GM12878 (cell line): ENCODE measurements at regions not wholly inside any gene's neighbourhood (a gene's known extent, or its start where the extent isn't known, plus 50 kb on each side); places are given as distances from the start of the nearest gene placed in this dataset.

ENCODE experiments used
- ATAC-seq: fragments of 200-7000 bp; cut with Tn5 transposase; 3 replicates; pipeline ENCODE4 v1.9.1; 2020; ENCODE audit warnings: mild to moderate bottlenecking, moderate library complexity
- BruUV-seq: library from RNA; stranded (reverse); fragments of 400-500 nt; replicated peaks from 2 replicates; lab custom pipeline; 2021; lab: Mats Ljungman, UMichigan
- CTCF ChIA-PET: fragments of 300-600 bp; sonication (Branson Sonifier 250); formaldehyde crosslinking; extraction: SDS; loops from one replicate; lab custom pipeline; 2021; ENCODE audit warnings: inconsistent platforms; lab: Yijun Ruan, JAX
- POLR2A ChIA-PET: fragments of 350-600 bp; formaldehyde crosslinking; extraction: SDS; loops from one replicate; lab custom pipeline; 2021; ENCODE audit warnings: inconsistent platforms; lab: Charles Lee
- RAD21 ChIA-PET: fragments of 300-600 bp; sonication (Branson Sonifier 250); formaldehyde crosslinking; loops from one replicate; lab custom pipeline; 2023; ENCODE audit warnings: antibody characterized with exemption; ENCODE audit not compliant: unreplicated experiment; lab: Charles Lee
- SMC1A ChIA-PET: fragments of 300-600 bp; sonication (Branson Sonifier 250); formaldehyde crosslinking; loops from one replicate; lab custom pipeline; 2023; ENCODE audit not compliant: unreplicated experiment, uncharacterized antibody; lab: Charles Lee
- DNase-seq: peaks from one replicate; pipeline ENCODE4 v3.0.0-alpha.2; 2011; ENCODE audit warnings: low read depth, low spot score
- FAIRE-seq: peaks from 3 replicates; lab custom pipeline; 2011; peaks lifted over from hg19 to GRCh38; lab: Jason Lieb, UNC
- H2AFZ ChIP-seq: 2 replicates; pipeline ENCODE4 v1.6.0; 2011; ENCODE audit warnings: low read depth, low read length, control low read depth; ENCODE audit not compliant: control insufficient read depth
- H3K27ac ChIP-seq: 2 replicates; pipeline ENCODE4 v1.5.1; 2011; ENCODE audit warnings: control low read depth; ENCODE audit not compliant: control insufficient read depth, insufficient read depth
- H3K27me3 ChIP-seq, 2 experiments: replicated peaks in 1 of 2; 2 replicates each; pipeline versions ENCODE4 v1.6.0 to v1.6.1; 2011; ENCODE audit warnings: low read length in 1 of 2; ENCODE audit not compliant: control insufficient read depth in 2 of 2, insufficient read depth in 2 of 2
- H3K36me3 ChIP-seq, 2 experiments: 2 replicates each; pipeline ENCODE4 v1.5.1; 2011; ENCODE audit warnings: low read length in 1 of 2; ENCODE audit not compliant: control insufficient read depth in 2 of 2, insufficient read depth in 2 of 2
- H3K4me1 ChIP-seq: 2 replicates; pipeline ENCODE4 v1.6.1; 2011; ENCODE audit warnings: mild to moderate bottlenecking, low read length, moderate library complexity, mixed read lengths; ENCODE audit not compliant: control insufficient read depth, insufficient read depth
- H3K4me2 ChIP-seq: 2 replicates; pipeline ENCODE4 v1.6.0; 2011; ENCODE audit warnings: control low read depth; ENCODE audit not compliant: control insufficient read depth, insufficient read depth
- H3K4me3 ChIP-seq: fragments of 200-600 bp; sonication (generic); 2 replicates; pipeline ENCODE4 v1.5.1; 2016
- H3K79me2 ChIP-seq: 2 replicates; pipeline ENCODE4 v1.6.0; 2011; ENCODE audit warnings: low read length; ENCODE audit not compliant: control insufficient read depth, insufficient read depth
- H3K9ac ChIP-seq: 2 replicates; pipeline ENCODE4 v1.8.0; 2011; ENCODE audit warnings: low read length, control low read depth, mixed read lengths; ENCODE audit not compliant: control insufficient read depth, insufficient read depth
- H3K9me3 ChIP-seq: replicated peaks from 3 replicates; pipeline ENCODE4 v1.5.1; 2011; ENCODE audit warnings: mild to moderate bottlenecking, low read length; ENCODE audit not compliant: control insufficient read depth, insufficient read depth
- H4K20me1 ChIP-seq: 2 replicates; pipeline ENCODE4 v1.6.0; 2011; ENCODE audit not compliant: control insufficient read depth, insufficient read depth
- BCL3 ChIP-seq: IDR thresholded peaks from 2 replicates; pipeline ENCODE4 v1.6.1; 2011; ENCODE audit warnings: borderline replicate concordance, low read depth, mild to moderate bottlenecking, moderate library complexity, low read length; ENCODE audit not compliant: insufficient read depth, poor library complexity, severe bottlenecking
- BMI1 ChIP-seq: fragments of 450-650 bp; IDR thresholded peaks from 2 replicates; pipeline ENCODE4 v1.6.1; 2016; ENCODE audit warnings: mild to moderate bottlenecking, moderate library complexity, borderline replicate concordance
- CBX3 ChIP-seq: fragments of 200-600 bp; sonication (generic); IDR thresholded peaks from 2 replicates; pipeline ENCODE4 v1.6.1; 2016; ENCODE audit warnings: low read depth, borderline replicate concordance
- EGR1 ChIP-seq, 2 experiments: IDR thresholded peaks; 1 replicate in 1 of 2; 2 replicates in 1 of 2; pipeline ENCODE4 v1.6.1; 2011 to 2012; ENCODE audit warnings: low read depth in 2 of 2, low read length in 2 of 2, borderline replicate concordance in 1 of 2, mild to moderate bottlenecking in 1 of 2, moderate library complexity in 1 of 2
- FOXM1 ChIP-seq: IDR thresholded peaks from 2 replicates; pipeline ENCODE4 v1.6.1; 2012; ENCODE audit warnings: low read depth, mild to moderate bottlenecking, inconsistent platforms, low read length, moderate library complexity
- HDAC2 ChIP-seq: fragments of 200-600 bp; sonication (generic); IDR thresholded peaks from 2 replicates; pipeline ENCODE4 v1.6.1; 2017
- MEF2A ChIP-seq: IDR thresholded peaks from 2 replicates; pipeline ENCODE4 v1.6.1; 2011; ENCODE audit warnings: low read depth, mild to moderate bottlenecking, low read length, moderate library complexity; ENCODE audit not compliant: insufficient read depth
- MYC ChIP-seq: IDR thresholded peaks from 2 replicates; pipeline ENCODE4 v1.6.1; 2011; ENCODE audit warnings: mild to moderate bottlenecking, low read length, moderate library complexity, inconsistent platforms; ENCODE audit not compliant: insufficient read depth, insufficient replicate concordance, insufficient read length, severe bottlenecking
- NR2F1 ChIP-seq: fragments of 450-650 bp; conservative IDR thresholded peaks from 2 replicates; pipeline ENCODE4 v1.6.1; 2017; ENCODE audit warnings: mild to moderate bottlenecking
- PML ChIP-seq: IDR thresholded peaks from 2 replicates; pipeline ENCODE4 v1.6.1; 2012; ENCODE audit warnings: low read length, inconsistent platforms
- RB1 ChIP-seq: fragments of 450-650 bp; formaldehyde crosslinking; IDR thresholded peaks from 2 replicates; pipeline ENCODE4 v1.6.1; 2017; ENCODE audit warnings: mild to moderate bottlenecking, borderline replicate concordance
- RELA ChIP-seq: fragments of 450-650 bp; IDR thresholded peaks from 2 replicates; pipeline ENCODE4 v1.8.0; 2014; ENCODE audit warnings: borderline replicate concordance; ENCODE audit not compliant: partially characterized antibody
- SUZ12 ChIP-seq: fragments of 200-600 bp; sonication (generic); IDR thresholded peaks from one replicate; pipeline ENCODE4 v1.6.1; 2018; ENCODE audit warnings: antibody characterized with exemption, mild to moderate bottlenecking; ENCODE audit not compliant: unreplicated experiment
- TARDBP ChIP-seq: IDR thresholded peaks from 2 replicates; pipeline ENCODE4 v1.6.1; 2016; ENCODE audit warnings: borderline replicate concordance
- TCF3 ChIP-seq: IDR thresholded peaks from 2 replicates; pipeline ENCODE4 v1.6.1; 2012; ENCODE audit warnings: low read depth, mild to moderate bottlenecking, low read length, borderline replicate concordance; ENCODE audit not compliant: insufficient read depth
- ZBTB11 ChIP-seq: fragments of 450-650 bp; formaldehyde crosslinking; IDR thresholded peaks from 2 replicates; pipeline ENCODE4 v1.5.0; 2022; ENCODE audit warnings: mild to moderate bottlenecking, missing genetic modification characterization
- ZNF622 ChIP-seq: fragments of 450-650 bp; IDR thresholded peaks from 2 replicates; pipeline ENCODE4 v1.6.1; 2017; ENCODE audit warnings: mild to moderate bottlenecking, inconsistent platforms
- ZZZ3 ChIP-seq: IDR thresholded peaks from 2 replicates; pipeline ENCODE4 v1.6.1; 2011; ENCODE audit warnings: low read depth; ENCODE audit not compliant: control insufficient read depth, insufficient read length
- WGBS: methylation state at CpG from one replicate; pipeline ENCODE4 v1.1.6; 2016; ENCODE audit warnings: low lambda C conversion rate; ENCODE audit not compliant: insufficient replicate concordance, insufficient coverage; ENCODE audit errors: missing lambda C conversion rate; 5-methylcytosine and 5-hydroxymethylcytosine counted together
- in situ Hi-C: fragments of 300-500 bp; cut with MboI; formaldehyde crosslinking; loops from 9 replicates; pipeline ENCODE4 v1.14.3; 2018; ENCODE audit warnings: mixed read lengths
- intact Hi-C: fragments of 100-400 bp; cut with micrococcal nuclease; formaldehyde crosslinking; loops from one replicate; pipeline ENCODE4 v1.14.2; 2022; ENCODE audit not compliant: unreplicated experiment
- TF ChIP-seq, protein P1 (sequence below): IDR thresholded peaks from 2 replicates; pipeline ENCODE4 v1.6.1; 2011; ENCODE audit warnings: borderline replicate concordance, low read depth, mild to moderate bottlenecking, moderate library complexity, mixed read lengths, low read length; ENCODE audit not compliant: insufficient read depth; ENCODE audit errors: extremely low read length

DNA sequence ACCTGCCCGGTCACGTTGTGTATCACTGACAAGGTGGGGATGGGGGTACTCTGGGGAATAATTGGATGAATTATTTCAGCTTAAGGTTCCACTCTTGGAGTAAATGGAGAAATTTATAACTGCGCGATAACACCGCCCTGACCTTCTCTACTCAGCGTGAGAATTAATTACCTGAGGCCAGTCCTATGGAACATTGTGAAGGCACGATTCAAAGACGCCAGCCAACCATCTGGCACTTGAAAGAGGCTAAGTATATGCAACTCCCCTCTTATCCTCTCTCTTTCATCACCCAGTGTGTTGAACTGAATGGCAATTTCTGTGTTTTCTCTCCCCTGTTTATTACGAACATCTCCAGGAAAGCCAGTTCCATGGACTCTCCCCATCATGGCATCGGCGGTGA lies 235.5 kb upstream of the TUT7 start:
- DNase-seq (no peak), FAIRE-seq (no peak), ATAC-seq (no peak)
- no peak overlapping the region for H3K27ac ChIP-seq
- no peak overlapping the region for H3K4me3 ChIP-seq
- H3K79me2 ChIP-seq, result no peaks in the 10 kb centered on the region
- SMC1A ChIA-PET, result no interaction called here
- intact Hi-C loops (no loop called here), in situ Hi-C loops (no loop called here)
- POLR2A ChIA-PET, result no interaction called here
- H3K9ac ChIP-seq, result no peak overlapping the region
- H4K20me1 ChIP-seq, result no peaks in the 10 kb centered on the region
- H3K4me2 ChIP-seq, result no peak overlapping the region
- CTCF ChIA-PET, result no interaction called here
- no peaks in the 10 kb centered on the region for H3K27me3 ChIP-seq
- no peaks in the 10 kb centered on the region for H3K36me3 ChIP-seq
- RAD21 ChIA-PET, result no interaction called here
- BruUV-seq, result no TSS peak
- no peak overlapping the region for H2AFZ ChIP-seq
- H3K4me1 ChIP-seq, result no peaks in the 10 kb centered on the region
- 50% methylated on average over 11 of the region's 11 CpGs for WGBS
- no peak for TF ChIP-seq RELA
- TF ChIP-seq BCL3, result no peak
- TF ChIP-seq SUZ12, result no peak
- no peak for TF ChIP-seq TARDBP
- no peak for TF ChIP-seq HDAC2
- no peak for TF ChIP-seq RB1
- no peak for TF ChIP-seq EGR1 (IDR thresholded peaks at IDR 0.05; ENCODE audit: borderline replicate concordance in 1 of 2, low read depth in 2 of 2, low read length in 2 of 2)
- TF ChIP-seq ZNF622, result no peak
- no peak for TF ChIP-seq ZBTB11 (CRISPR knock-in tag)
- TF ChIP-seq MYC, result no peak
- TF ChIP-seq MEF2A, result no peak
- no peak for TF ChIP-seq PML
- no peak for TF ChIP-seq CBX3
- no peak for TF ChIP-seq TCF3
- no peak for TF ChIP-seq FOXM1
- no peak for TF ChIP-seq BMI1
- TF ChIP-seq, protein P1, sequence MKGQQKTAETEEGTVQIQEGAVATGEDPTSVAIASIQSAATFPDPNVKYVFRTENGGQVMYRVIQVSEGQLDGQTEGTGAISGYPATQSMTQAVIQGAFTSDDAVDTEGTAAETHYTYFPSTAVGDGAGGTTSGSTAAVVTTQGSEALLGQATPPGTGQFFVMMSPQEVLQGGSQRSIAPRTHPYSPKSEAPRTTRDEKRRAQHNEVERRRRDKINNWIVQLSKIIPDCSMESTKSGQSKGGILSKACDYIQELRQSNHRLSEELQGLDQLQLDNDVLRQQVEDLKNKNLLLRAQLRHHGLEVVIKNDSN, result no peak
- TF ChIP-seq ZZZ3, result no peak
- TF ChIP-seq NR2F1, result no peak
- H3K9me3 ChIP-seq, result no peaks in the 10 kb centered on the region
